Adrenal gland (tissue), 5 donors: ENCODE measurements at regions not wholly inside any gene's neighbourhood (a gene's known extent, or its start where the extent isn't known, plus 50 kb on each side); places are given as distances from the start of the nearest gene placed in this dataset.

Experiments used
- CTCF ChIP-seq, 6 experiments: fragments of 450-650 bp in 4 of 6; fragments of 200-600 bp in 2 of 6; sonication (generic) in 1 of 6; IDR thresholded peaks; 1 replicate in 5 of 6; 2 replicates in 1 of 6; pipeline versions ENCODE4 v1.5.1 to v1.8.0; 2016 to 2021; ENCODE audit warnings: antibody characterized with exemption in 6 of 6, mild to moderate bottlenecking in 2 of 6, moderate library complexity in 1 of 6
- POLR2A ChIP-seq, 2 donors: fragments of 450-650 bp; IDR thresholded peaks; one replicate each; pipeline ENCODE4 v1.6.1; 2017; ENCODE audit warnings: antibody characterized with exemption in 2 of 2, mild to moderate bottlenecking in 2 of 2, moderate library complexity in 1 of 2
- donor health status: DM: no; HTN: no; CAD: no.

- TF ChIP-seq CTCF (IDR thresholded peaks at IDR 0.05) (no peak), POLR2A (IDR thresholded peaks at IDR 0.05) (no peak)
Measured at GRCh38 chr3:166446291-166446690, 609.1 kb upstream of the BCHE start.
